Coronary artery (tissue), 2 donors: ENCODE measurements at regions not wholly inside any gene's neighbourhood (a gene's known extent, or its start where the extent isn't known, plus 50 kb on each side); places are given as distances from the start of the nearest gene placed in this dataset.

ENCODE experiments used
- DNase-seq: peaks from one replicate; pipeline ENCODE4 v3.0.0-alpha.2; 2017; ENCODE audit warnings: low spot score
- H3K27ac ChIP-seq, 2 donors: fragments of 200-600 bp; sonication (generic); one replicate each; pipeline ENCODE4 v1.5.1; 2016 to 2019
- H3K4me3 ChIP-seq: fragments of 200-600 bp; sonication (generic); 2 replicates; pipeline ENCODE4 v1.5.1; 2016; ENCODE audit warnings: mild to moderate bottlenecking, moderate library complexity
- CTCF ChIP-seq: fragments of 200-600 bp; sonication (generic); IDR thresholded peaks from one replicate; pipeline ENCODE4 v1.5.1; 2019; ENCODE audit warnings: antibody characterized with exemption

- no peak for DNase-seq
- no peak for TF ChIP-seq CTCF
- no peak overlapping the region for H3K4me3 ChIP-seq
- no peak overlapping the region for H3K27ac ChIP-seq
Measured at GRCh38 chr9:117551171-117551570, 136.3 kb upstream of the ASTN2 start.

GRCh38 chr9:117549444-117549843 lies 134.6 kb upstream of the ASTN2 start:
- no peak overlapping the region for H3K4me3 ChIP-seq
- DNase-seq = no peak
- no peak overlapping the region for H3K27ac ChIP-seq
- no peak for TF ChIP-seq CTCF

- no peak for TF ChIP-seq CTCF
- H3K27ac ChIP-seq = no peak overlapping the region
- DNase-seq = no peak
- no peak overlapping the region for H3K4me3 ChIP-seq
Measured at GRCh38 chr9:117548556-117548955, 133.7 kb upstream of the ASTN2 start.

GRCh38 chr9:117547904-117548303 lies 133.0 kb upstream of the ASTN2 start:
- no peak overlapping the region for H3K27ac ChIP-seq
- no peak for TF ChIP-seq CTCF
- no peak overlapping the region for H3K4me3 ChIP-seq
- no peak for DNase-seq

- no peak overlapping the region for H3K4me3 ChIP-seq
- no peak for TF ChIP-seq CTCF
- no peak overlapping the region for H3K27ac ChIP-seq
- DNase-seq = no peak
Measured at GRCh38 chr9:117546894-117547678, 132.2 kb upstream of the ASTN2 start.

GRCh38 chr9:117545846-117546245 lies 131.0 kb upstream of the ASTN2 start:
- Histone ChIP-seq H3K4me3 (no peak overlapping the region), H3K27ac (no peak overlapping the region)
- no peak for DNase-seq
- TF ChIP-seq CTCF = no peak

- no peak for DNase-seq
- no peak overlapping the region for H3K4me3 ChIP-seq
- no peak overlapping the region for H3K27ac ChIP-seq
- no peak for TF ChIP-seq CTCF
Measured at GRCh38 chr9:117543089-117543488, 128.2 kb upstream of the ASTN2 start.
